ENCODE measurements at regions not wholly inside any gene's neighbourhood (a gene's known extent, or its start where the extent isn't known, plus 50 kb on each side); places are given as distances from the start of the nearest gene placed in this dataset.

- no peak for TF ChIP-seq CTCF (IDR thresholded peaks at IDR 0.05; ENCODE audit: low read length)
- TF ChIP-seq EZH2phosphoT487 (IDR thresholded peaks at IDR 0.05; ENCODE audit: low read length), result no peak
- no peak for TF ChIP-seq EZH2 (optimal IDR thresholded peaks at IDR 0.05; ENCODE audit: low read depth, low read length)
Observed at GRCh38 chr9:13786131-13786530, 506.6 kb upstream of the MPDZ start.
